ENCODE measurements at regions not wholly inside any gene's neighbourhood (a gene's known extent, or its start where the extent isn't known, plus 50 kb on each side); places are given as distances from the start of the nearest gene placed in this dataset.
A peak's percentile ranks its signal among the peaks of the same experiment; 100 is the strongest.

DNA sequence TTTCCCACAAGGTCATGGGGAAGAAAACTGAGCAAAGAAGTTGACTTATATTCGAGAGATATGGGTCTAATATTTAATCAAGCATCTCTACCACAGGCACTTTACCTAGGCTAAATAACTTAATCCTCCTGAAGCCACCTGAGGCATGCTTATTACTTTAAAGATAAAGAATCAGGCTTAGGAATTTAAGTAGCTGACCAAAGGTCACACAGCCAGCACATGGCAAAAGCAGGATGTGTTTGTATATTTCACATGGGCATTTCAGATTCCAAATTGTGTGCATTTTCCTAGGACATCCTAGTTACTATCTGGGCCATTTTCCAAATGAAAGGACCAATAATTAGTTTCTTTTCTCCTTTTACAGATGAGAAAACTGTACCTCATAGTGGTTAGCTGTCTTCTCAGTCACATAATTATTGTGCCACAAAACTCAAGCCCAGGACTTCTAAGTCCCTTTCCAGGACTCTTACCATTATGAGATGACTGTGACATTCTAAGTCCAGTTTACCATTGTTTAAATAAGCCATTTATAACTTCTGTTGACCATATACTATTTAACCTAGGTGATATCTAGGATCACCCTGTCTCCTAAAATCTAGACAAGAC, 112.1 kb upstream of the ZC3H12C start:
- DNase-seq (ENCODE audit: low read depth) = no peak
- no peak overlapping the region for H3K4me3 ChIP-seq (ENCODE audit: low read depth, low read length)
- TF ChIP-seq MYC (IDR thresholded peaks at IDR 0.05; ENCODE audit: low read depth, low read length) (no peak), POLR2A (IDR thresholded peaks at IDR 0.05; ENCODE audit: extremely low read depth, insufficient read length) (no peak)
- TF ChIP-seq, protein P1, sequence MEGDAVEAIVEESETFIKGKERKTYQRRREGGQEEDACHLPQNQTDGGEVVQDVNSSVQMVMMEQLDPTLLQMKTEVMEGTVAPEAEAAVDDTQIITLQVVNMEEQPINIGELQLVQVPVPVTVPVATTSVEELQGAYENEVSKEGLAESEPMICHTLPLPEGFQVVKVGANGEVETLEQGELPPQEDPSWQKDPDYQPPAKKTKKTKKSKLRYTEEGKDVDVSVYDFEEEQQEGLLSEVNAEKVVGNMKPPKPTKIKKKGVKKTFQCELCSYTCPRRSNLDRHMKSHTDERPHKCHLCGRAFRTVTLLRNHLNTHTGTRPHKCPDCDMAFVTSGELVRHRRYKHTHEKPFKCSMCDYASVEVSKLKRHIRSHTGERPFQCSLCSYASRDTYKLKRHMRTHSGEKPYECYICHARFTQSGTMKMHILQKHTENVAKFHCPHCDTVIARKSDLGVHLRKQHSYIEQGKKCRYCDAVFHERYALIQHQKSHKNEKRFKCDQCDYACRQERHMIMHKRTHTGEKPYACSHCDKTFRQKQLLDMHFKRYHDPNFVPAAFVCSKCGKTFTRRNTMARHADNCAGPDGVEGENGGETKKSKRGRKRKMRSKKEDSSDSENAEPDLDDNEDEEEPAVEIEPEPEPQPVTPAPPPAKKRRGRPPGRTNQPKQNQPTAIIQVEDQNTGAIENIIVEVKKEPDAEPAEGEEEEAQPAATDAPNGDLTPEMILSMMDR (IDR thresholded peaks at IDR 0.05; ENCODE audit: low read depth, low read length) = no peak
- TF ChIP-seq, protein P2, sequence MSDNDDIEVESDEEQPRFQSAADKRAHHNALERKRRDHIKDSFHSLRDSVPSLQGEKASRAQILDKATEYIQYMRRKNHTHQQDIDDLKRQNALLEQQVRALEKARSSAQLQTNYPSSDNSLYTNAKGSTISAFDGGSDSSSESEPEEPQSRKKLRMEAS (IDR thresholded peaks at IDR 0.05; ENCODE audit: low read depth, low read length) = no peak

DNA sequence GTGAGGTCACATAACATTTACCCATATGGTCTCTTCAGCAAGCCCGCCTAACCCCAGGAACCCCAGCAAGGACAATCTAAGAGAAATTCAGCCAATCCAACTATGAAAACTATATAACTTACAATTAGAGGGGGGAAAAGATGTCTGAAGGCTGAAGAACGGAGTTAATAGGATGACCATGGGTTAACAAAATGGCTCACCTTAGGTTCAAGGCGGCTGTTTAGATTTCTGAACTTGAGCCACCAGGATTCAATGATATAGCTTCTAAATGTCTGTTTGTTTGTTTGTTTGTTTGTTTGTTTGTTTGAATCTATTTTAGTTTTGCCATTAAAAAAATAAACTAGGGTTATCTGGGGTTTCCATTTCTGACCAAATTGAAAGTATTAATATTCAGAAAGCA, 109.8 kb upstream of the ZC3H12C start:
- DNase-seq (ENCODE audit: low read depth) = no peak
- TF ChIP-seq POLR2A (IDR thresholded peaks at IDR 0.05; ENCODE audit: extremely low read depth, insufficient read length) (no peak), MYC (IDR thresholded peaks at IDR 0.05; ENCODE audit: low read depth, low read length) (no peak)
- TF ChIP-seq, protein P2 (IDR thresholded peaks at IDR 0.05; ENCODE audit: low read depth, low read length) = no peak
- TF ChIP-seq, protein P1 (IDR thresholded peaks at IDR 0.05; ENCODE audit: low read depth, low read length) = no peak
- H3K4me3 ChIP-seq (ENCODE audit: low read depth, low read length) = no peak overlapping the region

DNA sequence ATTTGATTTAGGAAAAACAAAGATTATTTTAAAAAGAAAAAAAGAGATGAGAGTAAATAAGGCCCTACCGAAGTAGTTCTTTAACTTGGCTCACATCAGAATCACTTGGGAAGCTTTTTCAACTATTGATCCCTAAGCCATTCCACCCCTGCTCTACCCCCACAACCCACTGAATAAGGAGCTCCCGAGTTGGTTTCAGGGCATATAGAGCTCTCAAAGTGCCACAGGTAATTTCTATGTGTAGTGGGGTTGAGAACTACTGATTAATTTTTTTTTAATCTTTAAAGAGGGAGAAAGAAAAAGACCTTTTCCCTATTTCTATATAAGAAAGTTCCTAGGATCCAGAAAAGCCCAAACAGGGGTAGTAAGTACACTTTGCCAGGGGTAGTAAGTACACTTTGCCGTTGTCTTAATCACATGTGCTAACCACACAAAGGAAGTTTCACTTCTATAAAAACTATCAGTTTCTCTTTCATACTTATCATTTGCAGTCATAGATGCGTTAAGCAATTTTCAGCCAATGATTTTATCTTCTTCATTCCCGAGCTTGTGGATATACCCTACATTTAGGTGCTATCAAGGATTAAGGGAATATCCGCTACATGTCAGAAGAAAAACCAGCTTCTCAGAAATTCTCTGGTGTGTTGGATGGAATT, 108.4 kb upstream of the ZC3H12C start:
- TF ChIP-seq POLR2A (IDR thresholded peaks at IDR 0.05; ENCODE audit: extremely low read depth, insufficient read length) = no peak
- TF ChIP-seq, protein P2 (IDR thresholded peaks at IDR 0.05; ENCODE audit: low read depth, low read length) = peak; percentile 30; the same call in 1 of the 2 replicates
- no peak for TF ChIP-seq MYC (IDR thresholded peaks at IDR 0.05; ENCODE audit: low read depth, low read length)
- TF ChIP-seq, protein P1 (IDR thresholded peaks at IDR 0.05; ENCODE audit: low read depth, low read length) = no peak
- DNase-seq (ENCODE audit: low read depth) = peak; percentile 44
- no peak overlapping the region for H3K4me3 ChIP-seq (ENCODE audit: low read depth, low read length)

DNA sequence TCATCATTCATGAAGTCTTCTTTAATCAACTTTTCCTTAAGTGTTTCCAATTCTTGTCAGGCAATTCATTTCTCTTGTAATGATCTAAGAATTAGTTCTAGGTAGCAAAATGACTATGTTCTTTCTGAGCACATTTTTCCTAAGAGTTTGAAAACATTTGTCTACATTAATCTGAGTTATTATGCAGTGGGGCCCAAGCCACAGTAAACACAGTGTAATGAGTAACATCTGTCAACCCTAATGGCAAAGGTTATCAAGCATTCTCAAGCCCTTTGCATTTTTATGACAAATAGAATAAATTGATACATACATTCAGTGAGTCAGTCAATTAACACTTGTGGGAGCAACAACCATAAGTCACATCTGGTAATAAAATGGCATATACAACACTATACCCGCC, 106.7 kb upstream of the ZC3H12C start:
- no peak overlapping the region for H3K4me3 ChIP-seq (ENCODE audit: low read depth, low read length)
- TF ChIP-seq, protein P1 (IDR thresholded peaks at IDR 0.05; ENCODE audit: low read depth, low read length) = no peak
- no peak for TF ChIP-seq POLR2A (IDR thresholded peaks at IDR 0.05; ENCODE audit: extremely low read depth, insufficient read length)
- TF ChIP-seq, protein P2 (IDR thresholded peaks at IDR 0.05; ENCODE audit: low read depth, low read length) = no peak
- TF ChIP-seq MYC (IDR thresholded peaks at IDR 0.05; ENCODE audit: low read depth, low read length) = no peak
- no peak for DNase-seq (ENCODE audit: low read depth)

DNA sequence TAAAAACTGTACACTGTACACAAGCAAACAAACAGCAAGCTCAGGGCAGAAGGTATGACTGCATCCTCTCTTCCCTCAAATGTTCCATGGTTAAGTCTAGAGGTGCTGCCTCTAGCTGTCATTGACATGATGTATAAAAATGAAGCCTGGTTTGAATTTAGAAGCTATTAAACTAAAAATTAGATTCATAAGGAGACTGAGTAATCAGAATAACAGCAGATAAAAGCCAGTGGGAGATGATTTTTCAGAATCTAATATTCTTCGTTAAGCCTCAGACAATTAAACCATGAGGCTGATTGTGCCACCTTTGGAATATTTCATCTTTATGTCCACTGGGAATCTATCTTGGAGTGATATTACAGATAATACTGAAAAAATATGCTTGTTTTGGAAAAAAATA, 101.4 kb upstream of the ZC3H12C start:
- H3K4me3 ChIP-seq (ENCODE audit: low read depth, low read length) = no peak overlapping the region
- TF ChIP-seq MYC (IDR thresholded peaks at IDR 0.05; ENCODE audit: low read depth, low read length) (no peak), POLR2A (IDR thresholded peaks at IDR 0.05; ENCODE audit: extremely low read depth, insufficient read length) (no peak)
- TF ChIP-seq, protein P2 (IDR thresholded peaks at IDR 0.05; ENCODE audit: low read depth, low read length) = no peak
- TF ChIP-seq, protein P1 (IDR thresholded peaks at IDR 0.05; ENCODE audit: low read depth, low read length) = no peak
- DNase-seq (ENCODE audit: low read depth) = no peak
